ENCODE measurements at regions not wholly inside any gene's neighbourhood (a gene's known extent, or its start where the extent isn't known, plus 50 kb on each side); places are given as distances from the start of the nearest gene placed in this dataset.

GRCh38 chr17:72492494-72492893 lies 371.7 kb downstream of the SOX9 start:
- no peak for TF ChIP-seq CTCF (IDR thresholded peaks at IDR 0.05; ENCODE audit: insufficient read depth, missing control alignments)
- FAIRE-seq (no peak), DNase-seq (ENCODE audit: insufficient read length, low spot score) (no peak)

GRCh38 chr17:72492941-72493340 lies 372.1 kb downstream of the SOX9 start:
- no peak for DNase-seq (ENCODE audit: insufficient read length, low spot score)
- no peak for TF ChIP-seq CTCF (IDR thresholded peaks at IDR 0.05; ENCODE audit: insufficient read depth, missing control alignments)
- FAIRE-seq = no peak

- TF ChIP-seq CTCF (IDR thresholded peaks at IDR 0.05; ENCODE audit: insufficient read depth, missing control alignments) = no peak
- FAIRE-seq (no peak), DNase-seq (ENCODE audit: insufficient read length, low spot score) (no peak)
These were observed 373.7 kb downstream of the SOX9 start for GRCh38 chr17:72494566-72494965.

- no peak for FAIRE-seq
- TF ChIP-seq CTCF (IDR thresholded peaks at IDR 0.05; ENCODE audit: insufficient read depth, missing control alignments) = no peak
These were observed 375.6 kb downstream of the SOX9 start for GRCh38 chr17:72496461-72496860.

GRCh38 chr17:72497915-72498314 lies 377.1 kb downstream of the SOX9 start:
- TF ChIP-seq CTCF (IDR thresholded peaks at IDR 0.05; ENCODE audit: insufficient read depth, missing control alignments) = no peak
- FAIRE-seq = no peak
- DNase-seq (ENCODE audit: insufficient read length, low spot score) = no peak

More at GRCh38 chr17:72496461-72496860, 375.6 kb downstream of the SOX9 start:
- no peak for DNase-seq (ENCODE audit: insufficient read length, low spot score)

- FAIRE-seq = no peak
- DNase-seq (ENCODE audit: insufficient read length, low spot score) = no peak
- TF ChIP-seq CTCF (IDR thresholded peaks at IDR 0.05; ENCODE audit: insufficient read depth, missing control alignments) = no peak
These were observed 377.8 kb downstream of the SOX9 start for GRCh38 chr17:72498364-72499210.
